B cell (primary cell): ENCODE measurements at regions not wholly inside any gene's neighbourhood (a gene's known extent, or its start where the extent isn't known, plus 50 kb on each side); places are given as distances from the start of the nearest gene placed in this dataset.

Experiments used
- ATAC-seq: fragments of 200-7000 bp; cut with Tn5 transposase; one replicate; pipeline ENCODE4 v1.10.0; 2021; ENCODE audit warnings: low read depth, mild to moderate bottlenecking, moderate number of reproducible peaks, moderate library complexity
- CTCF ChIA-PET: fragments of 350-600 bp; sonication (Branson Sonifier 250); formaldehyde crosslinking; loops from one replicate; lab custom pipeline; 2021; ENCODE audit warnings: antibody characterized with exemption, inconsistent platforms; lab: Charles Lee
- POLR2A ChIA-PET: fragments of 350-600 bp; sonication (Branson Sonifier 250); formaldehyde crosslinking; loops from one replicate; lab custom pipeline; 2021; ENCODE audit warnings: antibody characterized with exemption; lab: Charles Lee
- DNase-seq: peaks from one replicate; pipeline ENCODE4 v3.0.0; 2013
- H2AFZ ChIP-seq: 2 replicates; pipeline ENCODE4 v1.6.1; 2012; ENCODE audit warnings: mild to moderate bottlenecking, low read depth, low read length; ENCODE audit not compliant: insufficient read depth, poor library complexity, severe bottlenecking
- H3K27ac ChIP-seq, 2 donors: 1 replicate in 1 of 2; 2 replicates in 1 of 2; pipeline ENCODE4 v1.5.1; 2012 to 2013; ENCODE audit warnings: low read length in 2 of 2, mild to moderate bottlenecking in 2 of 2, moderate library complexity in 1 of 2
- H3K27me3 ChIP-seq, 4 experiments: fragments of 200-600 bp in 1 of 4; sonication (generic) in 1 of 4; replicated peaks in 1 of 4; 1 replicate in 2 of 4; 2 replicates in 2 of 4; pipeline versions ENCODE4 v1.6.1 to v1.7.0; 2013 to 2016; ENCODE audit warnings: low read length in 3 of 4, mild to moderate bottlenecking in 2 of 4, mixed read lengths in 1 of 4, moderate library complexity in 1 of 4; ENCODE audit not compliant: insufficient read depth in 4 of 4, control insufficient read depth in 3 of 4; ENCODE audit errors: control extremely low read depth in 1 of 4
- H3K36me3 ChIP-seq, 2 experiments: replicated peaks in 1 of 2; 1 replicate in 1 of 2; 2 replicates in 1 of 2; pipeline versions ENCODE4 v1.6.1 to v1.7.1; 2013; ENCODE audit warnings: low read length in 1 of 2; ENCODE audit not compliant: insufficient read depth in 2 of 2, control insufficient read depth in 1 of 2; ENCODE audit errors: control extremely low read depth in 1 of 2, extremely low read depth in 1 of 2
- H3K4me1 ChIP-seq, 2 donors: fragments of 200-600 bp in 1 of 2; sonication (generic) in 1 of 2; 1 replicate in 1 of 2; 2 replicates in 1 of 2; pipeline versions ENCODE4 v1.5.1 to v1.6.1; 2013 to 2017; ENCODE audit warnings: low read length in 2 of 2; ENCODE audit not compliant: control insufficient read depth in 2 of 2, insufficient read depth in 2 of 2
- H3K4me2 ChIP-seq: replicated peaks from 2 replicates; pipeline ENCODE3; 2012; ENCODE audit warnings: mild to moderate bottlenecking, low read depth, low read length; ENCODE audit not compliant: poor library complexity, severe bottlenecking
- H3K4me3 ChIP-seq, 5 experiments: fragments of 200-600 bp in 1 of 5; sonication (generic) in 1 of 5; 1 replicate in 3 of 5; 2 replicates in 2 of 5; pipeline versions ENCODE4 v1.5.1 to v1.7.0; 2011 to 2016; ENCODE audit warnings: low read length in 4 of 5, mild to moderate bottlenecking in 4 of 5, low read depth in 2 of 5, control low read depth in 1 of 5, moderate library complexity in 1 of 5; ENCODE audit not compliant: insufficient read depth in 1 of 5; ENCODE audit errors: control extremely low read depth in 1 of 5, extremely low read depth in 1 of 5
- H3K79me2 ChIP-seq: fragments of 200-600 bp; sonication (generic); one replicate; pipeline ENCODE4 v1.6.0; 2016; ENCODE audit warnings: low read length; ENCODE audit not compliant: control insufficient read depth, insufficient read depth
- H3K9ac ChIP-seq: fragments of 200-600 bp; sonication (generic); 2 replicates; pipeline ENCODE4 v1.6.1; 2017; ENCODE audit warnings: mild to moderate bottlenecking, low read length, moderate library complexity
- H3K9me3 ChIP-seq, 3 donors: one replicate each; pipeline versions ENCODE4 v1.6.1 to v1.7.1; 2013; ENCODE audit warnings: low read length in 2 of 3; ENCODE audit not compliant: control insufficient read depth in 2 of 3, insufficient read depth in 1 of 3; ENCODE audit errors: control extremely low read depth in 1 of 3
- H4K20me1 ChIP-seq: 2 replicates; pipeline ENCODE4 v1.6.0; 2012; ENCODE audit warnings: mild to moderate bottlenecking, low read length; ENCODE audit not compliant: insufficient read depth, control insufficient read depth, poor library complexity, severe bottlenecking
- H3K27ac Mint-ChIP-seq: one replicate; pipeline ENCODE4 v1.8.0; 2021; ENCODE audit warnings: mixed read lengths
- H3K27me3 Mint-ChIP-seq: one replicate; pipeline ENCODE4 v1.8.0; 2021; ENCODE audit warnings: mixed read lengths
- H3K4me1 Mint-ChIP-seq: one replicate; pipeline ENCODE4 v1.8.0; 2021; ENCODE audit warnings: mixed read lengths
- H3K4me3 Mint-ChIP-seq: one replicate; pipeline ENCODE4 v1.8.0; 2021; ENCODE audit warnings: mixed read lengths
- H3K9me3 Mint-ChIP-seq: one replicate; pipeline ENCODE4 v1.8.0; 2022; ENCODE audit warnings: mixed read lengths; ENCODE audit not compliant: insufficient read depth
- CTCF ChIP-seq: fragments of 200-600 bp; IDR thresholded peaks from one replicate; pipeline ENCODE4 v1.8.0; 2022; ENCODE audit warnings: antibody characterized with exemption, mild to moderate bottlenecking
- EZH2 ChIP-seq: IDR thresholded peaks from 2 replicates; pipeline ENCODE4 v1.6.1; 2012; ENCODE audit warnings: borderline replicate concordance, low read depth, mild to moderate bottlenecking, moderate library complexity, low read length; ENCODE audit not compliant: insufficient read depth, poor library complexity, severe bottlenecking
- WGBS: methylation state at CpG from one replicate; pipeline ENCODE4 v1.1.5; 2013; ENCODE audit warnings: missing lambda C conversion rate; ENCODE audit not compliant: insufficient coverage; 5-methylcytosine and 5-hydroxymethylcytosine counted together
- intact Hi-C: fragments of 100-400 bp; cut with micrococcal nuclease; formaldehyde crosslinking; loops from one replicate; pipeline ENCODE4 v1.10.0; 2022

DNA sequence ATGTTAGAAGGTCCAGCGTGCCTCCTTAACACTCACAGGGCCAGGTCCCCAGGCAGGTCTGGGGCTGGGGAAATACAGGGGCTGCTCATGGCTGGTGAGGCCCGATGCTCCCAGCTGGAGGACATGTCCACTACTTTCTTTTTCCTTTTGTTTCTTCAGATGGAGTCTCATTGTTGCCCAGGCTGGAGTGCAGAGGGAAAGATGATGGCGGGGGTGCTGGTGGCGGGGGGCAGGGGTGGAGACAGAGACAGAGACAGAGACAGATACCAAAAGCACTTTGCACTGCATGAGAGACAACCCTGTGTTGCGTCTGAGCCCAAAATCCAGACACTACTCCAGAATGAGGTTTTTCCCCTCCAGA is 211.0 kb downstream of the SH3BP4 start:
- Histone ChIP-seq H3K36me3 (no peaks in the 10 kb centered on the region), H2AFZ (no peak overlapping the region), H4K20me1 (no peaks in the 10 kb centered on the region), H3K79me2 (no peaks in the 10 kb centered on the region), H3K9me3 (peaks cover 0 to 5% (median 0%) of the 10 kb centered on the region in 3 donors), H3K4me1 (no peaks in the 10 kb centered on the region), H3K27me3 (peaks cover 0 to 3% (median 0%) of the 10 kb centered on the region in 4 experiments), H3K4me3 (no peak overlapping the region), H3K4me2 (no peak overlapping the region), H3K27ac (no peak overlapping the region), H3K9ac (no peak overlapping the region)
- DNase-seq (no peak), ATAC-seq (no peak)
- no peaks in the 10 kb centered on the region for H3K9me3 Mint-ChIP-seq
- no peak overlapping the region for H3K4me3 Mint-ChIP-seq
- no peaks in the 10 kb centered on the region for H3K4me1 Mint-ChIP-seq
- 88% methylated on average over 2 of the region's 5 CpGs for WGBS
- intact Hi-C loops, result no loop called here
- ChIA-PET CTCF (no interaction called here), POLR2A (no interaction called here)
- H3K27me3 Mint-ChIP-seq, result peaks cover 38% of the 10 kb centered on the region
- H3K27ac Mint-ChIP-seq, result no peak overlapping the region
- TF ChIP-seq CTCF, result no peak
- TF ChIP-seq EZH2, result no peak

GRCh38 chr2:235165136-235165535 is 213.3 kb downstream of the SH3BP4 start:
- ChIA-PET CTCF (no interaction called here), POLR2A (no interaction called here)
- no peak overlapping the region for H3K9ac ChIP-seq
- no peak overlapping the region for H3K27ac ChIP-seq
- H3K4me2 ChIP-seq, result no peak overlapping the region
- ATAC-seq (no peak), DNase-seq (no peak)
- Mint-ChIP-seq H3K4me1 (no peaks in the 10 kb centered on the region), H3K27ac (no peak overlapping the region), H3K27me3 (peaks cover 26% of the 10 kb centered on the region), H3K4me3 (no peak overlapping the region), H3K9me3 (peaks cover 5% of the 10 kb centered on the region)
- 87% methylated on average over 9 of the region's 9 CpGs for WGBS
- no peaks in the 10 kb centered on the region for H3K36me3 ChIP-seq
- no peak overlapping the region for H2AFZ ChIP-seq
- no peaks in the 10 kb centered on the region for H3K79me2 ChIP-seq
- intact Hi-C loops, result no loop called here
- no peak overlapping the region for H3K4me3 ChIP-seq
- no peaks in the 10 kb centered on the region for H3K4me1 ChIP-seq
- TF ChIP-seq EZH2 (no peak), CTCF (no peak)
- H3K27me3 ChIP-seq, result peaks cover 0 to 3% (median 0%) of the 10 kb centered on the region in 4 experiments
- no peaks in the 10 kb centered on the region for H4K20me1 ChIP-seq
- peaks cover 0 to 5% (median 0%) of the 10 kb centered on the region in 3 donors for H3K9me3 ChIP-seq
